ENCODE measurements at regions not wholly inside any gene's neighbourhood (a gene's known extent, or its start where the extent isn't known, plus 50 kb on each side); places are given as distances from the start of the nearest gene placed in this dataset.

DNA sequence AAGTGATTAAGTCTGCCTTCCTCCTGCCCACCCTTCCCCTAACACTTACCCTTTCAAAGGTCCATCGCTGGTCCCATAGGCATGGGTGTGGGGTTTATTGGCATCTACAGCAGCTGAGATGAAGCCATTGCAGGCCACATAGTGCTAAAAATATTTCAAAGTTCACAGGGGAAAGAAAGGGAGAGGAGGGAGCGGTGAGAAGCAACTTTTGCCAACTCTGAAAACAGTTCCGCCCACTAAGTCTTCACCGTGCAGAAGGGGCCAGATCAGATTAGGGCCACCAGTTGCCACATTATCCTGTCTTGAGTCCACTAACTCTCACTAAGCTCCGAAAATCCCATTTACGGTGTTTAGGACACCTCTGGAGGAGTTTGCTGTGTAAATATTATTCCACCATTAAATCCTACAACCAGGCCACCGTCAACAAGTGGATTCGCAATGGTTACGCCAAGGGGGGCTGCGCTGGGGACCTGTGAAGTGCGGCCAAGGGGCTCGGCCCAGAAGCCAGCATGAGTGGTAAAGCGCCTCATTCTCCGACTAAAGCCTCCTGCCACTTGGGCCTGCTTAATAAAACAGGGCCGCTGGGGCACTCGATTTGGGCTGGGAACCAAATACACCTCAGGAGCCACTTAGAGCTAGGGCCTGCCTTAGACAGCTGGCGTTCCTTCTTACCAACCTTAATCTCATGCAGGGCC, 534.9 kb downstream of the MIAT start:
- no peak for DNase-seq

DNA sequence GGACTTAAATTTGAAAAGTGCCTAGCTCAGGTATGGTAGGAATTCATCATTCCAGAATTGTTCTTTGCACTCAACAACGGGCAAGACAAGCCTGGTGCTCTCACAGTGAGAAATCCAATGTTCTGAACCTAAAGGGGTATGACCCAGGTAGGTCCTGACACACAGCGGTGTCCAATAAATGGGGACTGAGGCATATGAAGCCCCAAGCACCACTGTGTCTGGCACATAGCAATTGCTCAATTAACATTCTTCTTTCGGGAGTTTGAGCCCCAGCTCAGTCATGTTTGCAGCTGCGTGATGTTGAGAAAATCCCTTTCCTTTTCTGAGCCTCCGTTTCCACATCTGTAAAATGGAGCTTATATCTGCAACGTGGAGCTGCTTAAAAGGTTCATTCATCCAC, 535.8 kb downstream of the MIAT start:
- no peak for DNase-seq

DNA sequence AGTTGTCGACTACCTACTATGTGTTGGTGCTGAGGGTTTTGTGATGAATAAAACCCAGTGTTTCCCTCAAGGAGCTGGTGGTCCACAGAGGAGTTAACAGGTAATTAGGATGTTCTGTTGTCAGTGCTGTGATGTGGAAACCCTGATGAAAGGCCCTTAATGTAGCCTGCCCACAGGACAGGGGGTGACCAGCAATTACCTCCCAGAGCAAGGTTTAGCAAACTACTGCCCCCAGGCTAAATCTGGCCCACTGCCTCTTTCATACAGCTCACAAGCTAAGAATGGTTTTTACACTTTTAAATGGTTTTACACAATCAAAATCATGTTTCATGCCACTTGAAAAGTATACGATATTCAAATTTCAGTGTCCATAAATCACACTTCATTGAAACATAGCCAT, 536.2 kb downstream of the MIAT start:
- DNase-seq: no peak

- DNase-seq: no peak
Measured at GRCh38 chr22:27194096-27194748, 536.8 kb downstream of the MIAT start.

DNA sequence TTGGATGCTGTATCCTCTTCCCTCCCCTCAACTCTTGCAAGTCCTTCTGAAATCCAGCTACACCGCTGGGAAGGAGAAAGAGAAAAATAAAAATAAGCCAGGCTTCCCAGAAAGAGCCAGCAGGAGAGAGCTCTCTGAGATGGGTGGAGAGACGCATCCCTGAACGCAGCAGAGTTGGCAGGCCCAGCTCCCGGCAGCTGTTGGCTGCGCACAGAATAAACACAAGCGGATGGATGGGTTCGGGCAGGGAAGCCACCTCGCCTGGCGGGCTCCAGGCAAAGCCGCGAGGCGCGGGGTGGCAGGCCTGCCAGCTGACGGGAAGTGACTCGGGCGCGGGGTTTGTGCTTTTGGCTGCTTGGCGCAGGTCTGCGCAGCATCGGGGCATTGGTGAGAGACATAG, 537.7 kb downstream of the MIAT start:
- DNase-seq: no peak

DNA sequence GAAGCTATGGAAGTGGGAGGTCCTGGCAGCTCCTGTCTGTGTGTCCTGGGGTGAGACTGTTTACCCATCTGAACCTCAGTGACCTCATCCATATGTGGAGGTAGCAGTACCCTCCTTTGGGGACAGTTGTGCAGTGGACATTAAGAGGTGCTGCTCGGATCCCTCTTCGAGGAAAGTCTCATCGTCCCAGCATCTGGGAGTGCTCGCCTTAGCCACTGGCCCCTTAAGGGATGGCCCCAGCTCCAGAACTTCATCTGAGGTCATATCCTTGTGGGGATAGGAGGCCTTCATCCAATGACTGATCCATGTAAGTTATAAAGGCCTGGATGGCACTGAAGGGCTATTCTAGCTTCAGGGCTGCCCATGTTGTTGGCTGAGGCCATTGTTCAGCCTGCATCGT, 538.1 kb downstream of the MIAT start:
- no peak for DNase-seq

DNA sequence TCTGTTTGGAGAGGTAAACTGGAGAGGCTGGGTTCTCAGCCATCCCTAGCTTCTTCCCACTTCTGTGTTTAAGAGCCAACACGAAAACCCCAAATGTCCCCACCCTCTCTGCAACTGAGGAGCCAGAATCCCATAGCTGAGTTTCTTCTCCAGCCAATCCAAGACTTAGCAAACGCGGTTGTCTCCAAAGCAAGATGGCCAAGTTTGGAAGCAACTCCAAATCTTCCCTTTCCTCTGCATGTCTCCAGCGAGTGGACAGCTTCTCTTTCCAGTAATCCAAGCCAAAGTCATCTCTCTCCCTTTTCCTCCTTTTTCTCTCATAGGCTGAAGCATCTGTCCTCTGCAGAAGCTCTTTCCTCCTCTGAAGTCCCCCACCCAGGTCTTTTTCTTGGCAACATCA, 539.2 kb downstream of the MIAT start:
- DNase-seq: no peak

DNA sequence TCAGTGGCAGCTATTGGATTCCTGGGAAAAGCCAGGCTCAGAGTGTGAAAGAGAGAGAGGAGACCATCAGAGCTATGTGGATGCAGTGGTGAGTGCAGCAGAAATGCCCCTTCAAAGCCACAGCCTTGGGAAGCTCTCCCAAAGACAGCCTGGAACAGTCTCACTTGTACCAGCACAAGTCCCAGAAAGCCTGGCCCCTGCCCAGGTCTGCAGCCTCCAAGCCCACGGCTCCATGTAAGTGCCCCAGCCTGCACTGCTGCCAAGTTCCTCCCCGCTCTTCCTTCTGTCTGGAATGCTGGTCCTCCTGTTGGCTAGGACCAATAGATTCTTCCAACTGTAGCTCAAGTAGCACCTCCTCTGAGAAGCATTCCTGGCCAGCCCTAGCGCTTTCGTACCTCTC, 539.7 kb downstream of the MIAT start:
- no peak for DNase-seq

- no peak for DNase-seq
Measured at GRCh38 chr22:27197618-27198017, 540.2 kb downstream of the MIAT start.

- DNase-seq: no peak
Measured at GRCh38 chr22:27198518-27199035, 541.2 kb downstream of the MIAT start.

DNA sequence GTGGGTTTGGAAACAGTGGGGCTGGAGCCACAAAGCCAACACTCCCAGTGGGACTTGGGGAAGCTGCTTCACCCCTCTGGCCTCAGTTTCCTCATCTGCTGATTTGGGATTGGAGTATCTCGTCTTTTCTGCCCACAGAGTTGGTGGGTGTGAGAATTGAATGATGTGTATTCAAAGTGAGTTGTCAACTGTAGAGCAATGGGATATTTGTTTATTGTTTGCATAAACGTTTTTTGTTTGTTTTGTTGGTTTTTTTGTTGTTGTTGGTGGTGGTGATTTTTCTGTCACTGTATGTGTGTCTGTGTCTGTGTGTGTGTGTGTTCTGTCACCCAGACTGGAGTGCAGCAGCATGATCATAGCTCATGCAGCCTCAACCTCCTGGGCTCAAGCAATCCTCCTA, 542.0 kb downstream of the MIAT start:
- no peak for DNase-seq

GRCh38 chr22:27201276-27201675, 543.9 kb downstream of the MIAT start:
- DNase-seq: no peak

- no peak for DNase-seq
Measured at GRCh38 chr22:27201741-27202140, 544.4 kb downstream of the MIAT start.

DNA sequence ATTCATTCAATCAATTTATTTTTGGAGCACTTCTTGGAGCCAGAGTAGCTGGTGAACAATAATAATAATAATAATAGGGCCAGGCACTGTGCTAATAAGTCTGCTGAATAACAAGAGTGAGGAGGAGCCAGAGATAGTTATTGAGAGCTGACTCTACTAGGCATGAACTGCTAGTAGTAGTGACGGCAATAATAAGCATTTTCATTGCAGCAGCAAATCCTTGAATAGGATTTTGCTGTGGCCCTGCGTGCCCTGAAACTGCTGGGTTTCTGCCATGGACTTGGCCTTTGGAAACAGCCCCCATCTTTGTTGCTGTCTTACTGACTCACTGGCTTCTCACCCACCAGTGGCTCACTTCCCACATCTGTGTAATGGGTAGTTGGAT, 545.9 kb downstream of the MIAT start:
- no peak for DNase-seq

GRCh38 chr22:27204280-27204679, 546.9 kb downstream of the MIAT start:
- DNase-seq: no peak

GRCh38 chr22:27204817-27205216, 547.4 kb downstream of the MIAT start:
- DNase-seq: no peak

DNA sequence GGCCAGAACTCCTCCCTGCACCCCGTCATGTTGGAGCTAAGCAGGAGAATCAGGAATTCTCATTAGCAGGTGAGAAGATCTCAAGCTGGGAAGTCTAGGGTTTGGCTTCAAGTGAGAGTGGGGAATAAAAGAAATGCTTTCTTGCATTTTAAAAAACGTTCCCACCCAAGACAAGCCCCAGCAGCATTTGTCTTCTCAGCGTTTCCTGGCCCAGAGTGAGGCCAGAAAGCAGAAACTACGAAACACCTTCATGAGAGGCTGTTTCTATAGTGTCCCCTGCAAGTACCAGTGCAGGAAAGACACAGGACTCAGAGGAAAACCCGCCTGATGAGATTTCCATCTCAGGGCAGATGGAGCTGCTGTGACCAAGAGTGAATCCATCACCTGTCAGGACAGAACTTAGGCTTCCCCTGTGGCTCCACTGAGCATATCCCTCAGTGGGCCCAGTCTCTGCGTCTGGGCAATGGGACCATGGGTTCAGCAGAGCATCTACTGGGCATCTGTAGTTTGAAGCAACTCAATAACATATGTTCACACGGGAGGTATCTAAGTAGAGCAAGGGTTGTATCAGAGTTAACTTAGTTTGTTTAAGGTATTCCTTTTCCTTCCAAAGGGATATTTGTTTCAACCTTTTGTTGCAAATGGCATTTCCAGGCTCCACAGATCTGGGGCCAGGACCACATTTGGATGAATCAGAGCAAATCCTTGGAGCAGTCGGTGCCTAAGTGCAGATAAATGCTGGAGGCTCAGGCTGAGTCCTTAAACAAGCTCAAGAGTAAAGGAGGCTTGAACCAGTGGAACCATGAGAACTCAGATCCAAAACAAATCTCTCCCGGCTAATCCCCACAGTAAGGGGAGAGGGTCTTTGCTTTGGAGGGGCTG, 548.3 kb downstream of the MIAT start:
- no peak for DNase-seq

DNA sequence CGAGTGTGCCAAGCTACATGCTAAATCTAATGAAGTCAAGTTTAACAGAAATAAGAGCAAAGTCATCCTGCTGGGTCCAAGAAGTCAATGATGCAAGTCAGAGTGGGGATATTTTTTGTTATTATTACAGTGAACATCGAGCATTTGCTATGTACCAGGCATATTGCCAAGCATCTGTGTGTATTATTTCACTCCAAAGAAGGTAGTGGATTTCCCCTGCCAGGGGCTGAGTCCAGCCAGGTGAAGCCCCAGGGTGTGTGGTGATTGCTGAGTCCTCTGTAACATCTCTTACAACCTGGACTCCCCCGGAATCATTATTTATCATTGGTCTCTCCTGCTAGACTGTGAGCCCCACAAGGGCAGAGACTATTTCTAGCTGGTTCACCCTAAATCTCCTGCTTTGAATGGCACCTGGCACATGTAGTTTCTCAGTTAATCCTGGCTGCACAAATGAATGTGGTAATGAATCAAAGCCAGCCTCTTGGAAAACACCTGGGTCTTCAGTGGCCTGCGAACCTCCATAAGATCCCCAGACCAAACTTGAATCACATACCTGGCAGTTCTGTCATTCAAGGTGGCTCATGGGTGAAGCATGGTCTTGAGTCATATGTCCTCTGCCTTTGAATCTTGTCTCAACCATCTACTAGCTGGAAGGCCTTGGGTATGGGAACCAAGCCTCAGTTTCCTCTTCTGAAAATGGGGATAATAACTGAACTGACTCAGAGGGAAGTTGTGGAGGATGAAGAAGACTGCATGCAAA, 549.2 kb downstream of the MIAT start:
- DNase-seq: no peak

- DNase-seq: no peak
Measured at GRCh38 chr22:27207266-27207665, 549.9 kb downstream of the MIAT start.

DNA sequence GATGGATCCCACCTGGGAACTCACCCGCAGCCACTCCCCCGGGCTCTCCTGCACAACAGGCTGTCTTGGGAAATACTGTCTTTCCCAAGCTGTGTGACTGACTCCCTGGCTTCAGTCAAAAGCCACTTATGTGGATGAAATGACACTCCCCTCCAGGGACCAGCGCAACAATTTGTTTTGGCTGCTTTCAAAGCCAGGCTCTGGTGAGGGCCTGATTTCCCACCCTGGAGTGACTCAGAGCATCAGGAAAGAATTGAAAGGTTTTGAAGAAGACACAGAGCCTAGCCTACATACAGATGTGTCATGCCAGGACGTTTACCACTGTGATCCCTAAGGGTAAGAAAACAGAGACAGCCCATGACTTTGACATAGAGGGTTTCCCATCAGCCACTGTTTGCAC, 550.5 kb downstream of the MIAT start:
- DNase-seq: no peak

- no peak for DNase-seq
Measured at GRCh38 chr22:27210111-27210730, 552.8 kb downstream of the MIAT start.

DNA sequence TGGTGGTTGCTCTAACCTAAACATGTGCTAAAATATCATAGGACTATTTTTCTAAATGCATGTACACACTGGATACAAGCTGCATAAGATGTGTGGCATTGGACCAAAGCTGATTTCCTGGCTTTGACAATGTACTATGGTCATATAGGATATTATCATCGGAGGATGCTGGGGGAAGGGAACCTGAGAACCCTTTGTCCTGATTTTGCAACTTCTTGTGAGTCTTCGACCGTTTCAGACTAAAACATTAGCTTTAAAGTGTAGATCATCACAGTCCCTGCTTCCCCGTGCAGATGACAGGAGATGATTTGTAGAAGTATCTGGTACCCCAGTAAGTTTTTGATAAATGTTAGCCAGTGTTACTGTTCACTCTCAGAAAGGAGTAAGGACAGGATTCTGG, 554.7 kb downstream of the MIAT start:
- DNase-seq: no peak

Data from stimulated activated CD4-positive, alpha-beta T cell treated with anti-CD3 and anti-CD28 coated beads, Interleukin-1b, Interleukin-23, amount 100 ng/mL, for 48 hours (primary cell).